GM19467 (cell line): ENCODE measurements at regions not wholly inside any gene's neighbourhood (a gene's known extent, or its start where the extent isn't known, plus 50 kb on each side); places are given as distances from the start of the nearest gene placed in this dataset.

ENCODE experiments used
- ATAC-seq: cut with Tn5 transposase; IDR thresholded peaks from one replicate; pipeline ENCODE4 v1.9.1; 2021; ENCODE audit warnings: mild to moderate bottlenecking, moderate library complexity; ENCODE audit not compliant: unreplicated experiment

DNA sequence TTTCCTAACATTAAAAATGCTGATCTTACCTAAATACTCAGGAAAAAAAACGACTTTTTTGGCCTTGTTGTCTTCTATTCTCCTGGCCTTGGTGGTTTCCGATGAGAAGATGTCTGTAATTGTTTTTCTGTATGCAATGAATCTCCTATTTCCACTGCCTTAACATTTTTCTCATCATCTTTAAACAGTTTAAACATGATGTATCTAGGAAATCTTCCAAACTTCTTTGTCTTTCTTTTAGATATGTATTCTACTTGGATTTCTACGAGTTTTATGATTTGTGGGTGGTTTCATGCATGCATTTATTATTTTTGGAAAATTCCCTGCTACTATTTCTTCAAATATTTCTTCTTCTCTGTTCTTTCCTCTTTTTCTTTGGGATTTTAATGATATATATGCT lies 288.6 kb upstream of the GYPC start:
- ATAC-seq = no peak

DNA sequence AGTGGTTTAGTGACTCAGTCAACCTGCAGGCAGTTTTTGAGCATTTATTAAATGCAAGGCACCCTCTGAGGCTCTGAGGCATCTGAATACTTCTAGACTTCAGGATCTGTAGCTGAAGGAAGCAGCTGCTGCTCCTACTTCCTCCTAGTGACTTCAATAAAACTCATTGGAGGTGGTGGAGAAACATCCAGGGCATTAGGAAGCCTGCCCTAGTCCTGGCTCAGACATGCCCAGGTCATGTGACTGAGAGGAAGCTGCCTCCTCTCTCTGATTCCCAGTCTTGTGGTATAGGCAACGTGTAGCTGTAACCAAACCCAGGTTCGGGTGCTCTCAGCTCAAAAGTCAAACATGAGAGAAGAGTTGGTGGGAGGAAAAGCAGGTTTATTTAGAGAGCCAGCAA lies 287.2 kb upstream of the GYPC start:
- ATAC-seq = no peak

DNA sequence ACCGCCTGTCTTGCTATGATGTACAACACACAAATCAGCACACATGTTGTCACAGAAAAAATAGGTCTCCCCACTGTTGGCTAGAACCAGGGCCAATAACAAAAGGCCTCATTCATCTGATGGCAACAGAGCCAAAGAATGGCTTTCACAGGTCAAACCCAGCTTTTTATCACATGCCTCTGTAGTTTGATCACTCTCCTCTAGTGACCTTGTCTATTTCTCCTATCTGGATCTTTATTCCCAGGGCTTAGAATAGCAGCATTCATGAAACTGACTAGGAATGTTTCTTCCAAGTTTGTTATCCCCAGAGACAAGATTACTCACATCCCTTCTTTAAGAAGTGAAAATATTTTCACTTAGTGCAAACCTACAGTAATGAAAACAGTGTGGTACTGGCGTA lies 285.8 kb upstream of the GYPC start:
- ATAC-seq = no peak

- no peak for ATAC-seq
Observed at GRCh38 chr2:126372406-126372805, 283.6 kb upstream of the GYPC start.

DNA sequence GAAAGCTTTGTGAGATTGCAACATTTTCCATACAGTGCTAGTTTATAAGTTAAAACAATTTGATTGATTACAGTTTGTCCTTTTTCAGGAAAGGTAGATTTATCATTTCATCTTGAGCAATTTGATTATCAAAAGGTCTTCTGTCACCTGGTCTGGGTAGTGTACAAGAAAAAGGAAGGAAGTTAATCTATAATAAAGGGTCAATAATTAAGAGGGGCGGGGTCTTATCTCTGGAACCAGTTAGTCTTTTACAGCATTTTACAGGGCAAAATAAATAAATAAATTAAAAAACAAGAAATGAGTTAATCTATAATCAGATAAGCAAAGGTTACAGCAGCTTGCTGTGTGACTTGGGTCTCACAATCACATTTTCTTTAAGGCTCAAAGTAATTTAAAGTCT lies 277.8 kb upstream of the GYPC start:
- no peak for ATAC-seq

- ATAC-seq = no peak
Observed at GRCh38 chr2:126381091-126381490, 274.9 kb upstream of the GYPC start.

- ATAC-seq = no peak
Observed at GRCh38 chr2:126382998-126383397, 273.0 kb upstream of the GYPC start.

DNA sequence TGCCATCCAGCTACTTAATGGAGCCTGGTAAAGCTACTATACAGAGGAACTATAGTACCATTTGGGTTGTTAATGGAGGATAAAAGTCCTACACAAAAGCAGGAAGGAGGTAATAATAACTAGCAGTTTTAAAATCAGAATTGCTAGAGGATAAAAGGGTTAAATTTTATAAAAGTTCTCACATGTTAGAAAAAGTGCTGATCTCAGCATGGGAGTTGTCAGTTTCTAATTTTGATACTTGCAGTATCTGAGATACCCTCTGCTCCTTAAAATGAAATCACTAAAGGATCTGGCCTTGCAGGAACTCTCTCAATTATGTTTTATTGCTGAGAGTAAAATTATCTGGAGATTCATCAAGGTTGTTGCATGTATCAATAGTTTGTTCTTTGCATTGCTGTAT lies 272.2 kb upstream of the GYPC start:
- ATAC-seq = no peak

DNA sequence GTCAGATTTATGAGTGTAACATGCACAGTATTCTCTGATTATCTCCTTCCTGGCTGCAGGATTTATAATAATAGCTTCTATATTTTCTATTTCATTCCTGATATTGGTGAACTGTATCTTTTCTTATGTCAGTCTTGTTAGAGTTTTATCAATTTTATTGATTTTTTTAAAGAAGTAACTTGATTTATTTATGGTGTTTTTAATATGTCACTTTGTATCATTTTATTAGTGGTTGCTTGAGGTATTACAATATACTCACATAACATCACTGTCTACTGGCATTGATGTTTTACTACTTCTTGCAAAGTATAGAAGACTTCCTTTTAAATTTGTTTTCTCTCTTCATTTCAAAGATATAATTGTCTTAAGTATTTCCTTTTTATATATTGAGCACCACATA lies 270.5 kb upstream of the GYPC start:
- no peak for ATAC-seq

DNA sequence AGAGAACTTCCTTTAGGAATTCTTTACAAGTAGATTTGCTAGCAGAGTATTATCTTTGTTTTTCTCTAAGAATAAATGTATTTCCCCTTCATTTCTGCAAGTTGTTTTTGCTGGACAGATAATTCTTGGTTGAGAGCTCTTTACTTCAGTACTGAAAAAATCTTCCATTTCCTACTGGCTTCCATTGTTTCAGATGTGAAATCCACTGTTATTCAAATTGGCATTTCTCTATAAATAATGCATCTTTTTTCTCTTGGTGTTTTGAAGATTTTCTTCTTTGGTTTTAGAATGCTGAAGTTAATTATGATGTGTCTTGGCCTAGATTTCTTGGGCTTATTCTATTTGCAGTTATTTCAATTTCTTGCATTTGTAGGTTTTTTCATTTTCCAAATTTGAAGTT lies 270.0 kb upstream of the GYPC start:
- no peak for ATAC-seq

DNA sequence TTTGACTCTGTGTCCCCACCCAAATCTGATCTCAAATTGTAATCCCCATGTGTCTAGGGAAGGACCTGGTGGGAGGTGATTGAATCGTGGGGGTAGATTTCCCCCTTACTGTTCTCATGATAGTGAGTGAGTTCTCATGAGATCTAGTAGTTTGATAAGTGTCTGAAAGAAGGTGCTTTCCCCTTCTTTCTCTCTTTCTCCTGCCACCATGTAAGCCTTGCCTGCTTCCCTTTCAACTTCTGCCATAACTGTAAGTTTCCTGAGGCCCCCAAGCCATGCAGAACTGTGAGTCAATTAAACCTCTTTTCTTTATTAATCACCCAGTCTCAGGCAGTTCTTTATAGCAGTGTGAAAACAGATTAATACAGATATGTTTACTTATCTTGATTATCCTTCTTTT lies 266.5 kb upstream of the GYPC start:
- ATAC-seq = no peak

GRCh38 chr2:126392889-126393288 lies 263.1 kb upstream of the GYPC start:
- ATAC-seq = no peak

- ATAC-seq = no peak
Observed at GRCh38 chr2:126399001-126399400, 257.0 kb upstream of the GYPC start.

GRCh38 chr2:126403039-126403628 lies 252.8 kb upstream of the GYPC start:
- no peak for ATAC-seq

- no peak for ATAC-seq
Observed at GRCh38 chr2:126406267-126406666, 249.7 kb upstream of the GYPC start.

DNA sequence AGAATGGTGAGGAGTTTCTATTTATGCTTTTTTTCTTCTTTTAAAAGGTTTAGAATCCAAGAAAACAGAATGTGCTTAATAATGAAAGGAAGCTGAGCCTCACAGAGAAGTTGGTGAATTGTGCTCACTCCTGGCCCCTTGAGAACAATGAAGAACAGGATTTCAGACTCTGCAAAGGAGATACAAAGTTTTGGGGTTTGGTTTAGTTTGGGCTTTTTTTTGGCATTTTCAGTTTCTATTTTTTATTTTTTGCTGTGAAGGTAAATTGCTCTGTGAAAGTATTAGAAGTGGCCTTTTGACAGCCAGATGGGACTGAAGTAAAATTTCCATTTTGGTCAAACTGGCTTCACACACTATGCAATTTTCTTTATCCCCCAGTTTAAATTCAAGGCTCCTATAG lies 247.3 kb upstream of the GYPC start:
- no peak for ATAC-seq

- ATAC-seq = no peak
Observed at GRCh38 chr2:126409850-126410249, 246.1 kb upstream of the GYPC start.

DNA sequence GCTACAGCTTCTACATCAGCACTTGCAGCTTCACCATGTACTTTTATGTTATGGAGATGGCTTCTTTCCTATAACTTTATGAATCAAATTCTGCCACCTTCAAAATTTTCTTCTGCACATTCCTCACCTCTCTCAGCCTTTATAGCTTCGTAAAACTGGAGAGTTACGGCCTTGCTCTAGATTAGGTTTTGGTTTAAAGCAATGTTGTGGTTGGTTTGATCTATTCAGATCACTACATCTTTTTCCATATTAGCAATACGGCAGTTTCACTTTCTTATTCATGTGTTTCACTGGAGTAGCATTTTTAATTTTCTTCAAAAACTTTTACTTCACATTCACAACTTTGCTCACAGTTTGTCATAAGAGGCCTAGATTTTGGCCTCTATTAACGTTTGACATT lies 242.9 kb upstream of the GYPC start:
- ATAC-seq = no peak

DNA sequence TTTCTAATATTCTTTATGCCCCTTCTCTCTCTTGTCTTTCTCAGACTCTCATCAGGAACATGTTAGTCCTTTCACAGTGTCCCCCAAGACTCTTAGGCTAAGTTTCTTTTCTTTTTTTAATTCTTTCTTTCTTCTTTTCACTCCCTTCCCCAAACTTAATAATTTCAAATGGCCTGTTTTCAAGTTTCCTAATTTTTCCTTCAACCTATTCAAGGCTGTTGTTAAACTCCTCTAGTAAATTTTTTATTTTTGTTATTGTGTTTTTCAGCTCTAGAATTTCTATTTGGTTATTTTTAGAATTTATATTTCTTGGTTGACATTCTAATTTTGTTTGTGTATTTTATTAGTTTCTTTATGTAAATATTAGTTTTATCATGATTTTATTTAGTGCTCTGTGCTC lies 236.6 kb upstream of the GYPC start:
- ATAC-seq = no peak

DNA sequence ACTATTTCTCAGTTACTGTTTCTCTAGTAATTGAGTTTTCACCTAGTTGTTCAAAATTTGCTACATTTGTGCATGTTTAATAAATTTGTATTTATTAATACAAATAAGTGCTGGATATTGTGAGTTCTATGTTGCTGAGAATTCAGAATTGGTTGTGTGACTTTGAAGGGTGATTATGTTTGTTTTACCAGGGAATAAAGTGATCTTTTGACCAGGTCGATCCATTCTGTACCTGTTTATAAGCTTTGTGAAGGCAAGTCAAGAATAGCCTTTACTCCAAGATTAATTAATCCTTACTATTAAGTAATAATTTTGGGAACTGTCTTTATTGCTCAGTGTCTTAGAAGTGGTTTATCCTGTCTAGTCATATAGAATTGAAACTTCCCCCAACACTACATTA lies 230.0 kb upstream of the GYPC start:
- ATAC-seq = no peak

GRCh38 chr2:126429103-126429502 lies 226.9 kb upstream of the GYPC start:
- no peak for ATAC-seq

DNA sequence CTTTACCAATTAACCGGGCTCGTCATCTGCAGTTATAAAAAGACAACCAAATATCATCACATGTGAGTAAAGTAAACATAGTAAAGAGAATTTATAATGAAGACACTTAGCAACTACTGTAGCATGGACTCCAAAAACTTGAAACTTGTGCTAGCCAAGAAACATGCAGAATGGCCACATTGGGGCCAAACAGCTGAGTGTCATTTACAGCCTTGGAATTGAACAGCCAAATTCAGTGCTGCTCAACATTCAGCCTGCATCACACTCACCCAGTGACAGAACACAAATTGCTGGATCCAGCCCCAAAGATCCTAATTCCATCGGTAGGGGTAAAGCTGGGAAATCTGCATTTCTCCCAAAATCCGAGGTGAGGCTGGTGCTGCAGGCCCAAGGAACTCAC lies 224.8 kb upstream of the GYPC start:
- no peak for ATAC-seq

GRCh38 chr2:126436411-126436810 lies 219.5 kb upstream of the GYPC start:
- no peak for ATAC-seq

DNA sequence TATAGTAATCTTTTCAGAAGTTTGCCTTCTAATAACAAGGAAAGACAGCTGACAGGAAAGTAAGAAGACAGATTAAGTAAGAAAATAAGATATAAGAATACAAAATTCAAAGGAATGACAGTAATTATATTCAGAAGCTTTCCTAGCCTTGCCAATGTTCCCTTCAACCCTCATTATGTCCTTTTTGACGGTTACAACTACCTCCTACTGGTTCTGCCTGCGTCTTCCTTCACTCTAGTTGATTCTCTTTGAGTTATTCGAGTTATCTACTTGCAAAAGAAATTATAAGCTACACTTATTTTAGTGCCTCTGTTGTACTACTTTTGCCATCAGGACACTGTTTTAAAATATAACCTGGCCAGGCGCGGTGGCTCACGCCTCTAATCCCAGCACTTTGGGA lies 218.9 kb upstream of the GYPC start:
- ATAC-seq = no peak
